ENCODE measurements at regions not wholly inside any gene's neighbourhood (a gene's known extent, or its start where the extent isn't known, plus 50 kb on each side); places are given as distances from the start of the nearest gene placed in this dataset.

GRCh38 chr3:177679568-177680471 lies 482.5 kb upstream of the TBL1XR1 start:
- no peak overlapping the region for H3K27ac ChIP-seq
- no peak for TF ChIP-seq ZFX (IDR thresholded peaks at IDR 0.05)
- no peak for TF ChIP-seq CTCF (conservative IDR thresholded peaks at IDR 0.05)

GRCh38 chr3:177680472-177680821 lies 483.2 kb upstream of the TBL1XR1 start:
- H3K27ac ChIP-seq = no peak overlapping the region
- TF ChIP-seq CTCF (conservative IDR thresholded peaks at IDR 0.05) = no peak
- no peak for TF ChIP-seq ZFX (IDR thresholded peaks at IDR 0.05)

- no peak overlapping the region for H3K27ac ChIP-seq
- TF ChIP-seq ZFX (IDR thresholded peaks at IDR 0.05) (no peak), CTCF (conservative IDR thresholded peaks at IDR 0.05) (no peak)
These were observed 483.9 kb upstream of the TBL1XR1 start for GRCh38 chr3:177681156-177681555.

GRCh38 chr3:177681852-177682251 lies 484.6 kb upstream of the TBL1XR1 start:
- TF ChIP-seq ZFX (IDR thresholded peaks at IDR 0.05) (no peak), CTCF (conservative IDR thresholded peaks at IDR 0.05) (no peak)
- no peak overlapping the region for H3K27ac ChIP-seq

- TF ChIP-seq CTCF (conservative IDR thresholded peaks at IDR 0.05) (no peak), ZFX (IDR thresholded peaks at IDR 0.05) (no peak)
These were observed 486.3 kb upstream of the TBL1XR1 start for GRCh38 chr3:177683586-177683985.

GRCh38 chr3:177686671-177687070 lies 489.4 kb upstream of the TBL1XR1 start:
- TF ChIP-seq ZFX (IDR thresholded peaks at IDR 0.05) = no peak
- TF ChIP-seq CTCF (conservative IDR thresholded peaks at IDR 0.05) = no peak
- no peak overlapping the region for H3K27ac ChIP-seq

More at GRCh38 chr3:177683586-177683985, 486.3 kb upstream of the TBL1XR1 start:
- no peak overlapping the region for H3K27ac ChIP-seq

- TF ChIP-seq ZFX (IDR thresholded peaks at IDR 0.05) (no peak), CTCF (conservative IDR thresholded peaks at IDR 0.05) (no peak)
- no peak overlapping the region for H3K27ac ChIP-seq
These were observed 490.0 kb upstream of the TBL1XR1 start for GRCh38 chr3:177687291-177687690.

Data from C4-2B (cell line).